Progenitor cell of endocrine pancreas (in vitro differentiated cells): ENCODE measurements at regions not wholly inside any gene's neighbourhood (a gene's known extent, or its start where the extent isn't known, plus 50 kb on each side); places are given as distances from the start of the nearest gene placed in this dataset.

Experiments used
- DNase-seq: peaks from one replicate; pipeline ENCODE4 v3.0.0; 2021; ENCODE audit warnings: low spot score; ENCODE audit not compliant: unreplicated experiment
- H3K27ac Mint-ChIP-seq: 2 replicates; pipeline ENCODE4 v1.8.0; 2021; ENCODE audit warnings: mild to moderate bottlenecking, moderate library complexity, mixed read lengths
- H3K27me3 Mint-ChIP-seq: 2 replicates; pipeline ENCODE4 v1.8.0; 2021; ENCODE audit warnings: mixed read lengths
- H3K36me3 Mint-ChIP-seq: 2 replicates; pipeline ENCODE4 v1.8.0; 2022; ENCODE audit warnings: mixed read lengths; ENCODE audit not compliant: insufficient read depth
- H3K4me1 Mint-ChIP-seq: 2 replicates; pipeline ENCODE4 v1.8.0; 2021; ENCODE audit warnings: low read depth, mixed read lengths
- H3K4me3 Mint-ChIP-seq: 2 replicates; pipeline ENCODE4 v1.8.0; 2021; ENCODE audit warnings: low read depth, mild to moderate bottlenecking, moderate library complexity, mixed read lengths
- H3K9me3 Mint-ChIP-seq: 2 replicates; pipeline ENCODE4 v1.8.0; 2021; ENCODE audit warnings: low read depth, mixed read lengths
- TF ChIP-seq, protein P1 (sequence below): fragments of 200-600 bp; sonication (generic); IDR thresholded peaks from one replicate; pipeline ENCODE4 v1.5.0; 2021; ENCODE audit warnings: antibody characterized with exemption, mild to moderate bottlenecking; ENCODE audit not compliant: unreplicated experiment

DNA sequence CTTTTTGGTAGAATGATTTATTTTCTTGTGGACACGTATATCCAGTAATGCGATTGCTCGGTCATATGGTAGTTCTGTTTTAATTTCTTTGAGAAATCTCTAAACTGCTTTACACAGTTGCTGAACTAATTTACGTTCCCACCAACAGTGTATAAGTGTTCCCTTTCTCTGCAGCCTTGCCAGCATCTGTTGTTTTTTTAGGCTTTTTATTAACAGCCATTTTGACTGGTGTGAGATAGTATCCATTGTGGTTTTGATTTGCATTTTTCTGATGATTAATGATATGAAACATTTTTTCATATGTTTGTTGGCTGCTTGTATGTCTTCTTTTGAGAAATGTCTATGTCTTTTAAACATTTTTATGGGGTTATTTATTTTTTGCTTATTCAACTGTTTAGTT is 196.7 kb downstream of the MOXD1 start:
- H3K4me3 Mint-ChIP-seq, result no peak overlapping the region
- H3K27me3 Mint-ChIP-seq, result no peaks in the 10 kb centered on the region
- no peaks in the 10 kb centered on the region for H3K36me3 Mint-ChIP-seq
- no peak overlapping the region for H3K27ac Mint-ChIP-seq
- no peaks in the 10 kb centered on the region for H3K9me3 Mint-ChIP-seq
- H3K4me1 Mint-ChIP-seq, result no peaks in the 10 kb centered on the region
- TF ChIP-seq, protein P1, sequence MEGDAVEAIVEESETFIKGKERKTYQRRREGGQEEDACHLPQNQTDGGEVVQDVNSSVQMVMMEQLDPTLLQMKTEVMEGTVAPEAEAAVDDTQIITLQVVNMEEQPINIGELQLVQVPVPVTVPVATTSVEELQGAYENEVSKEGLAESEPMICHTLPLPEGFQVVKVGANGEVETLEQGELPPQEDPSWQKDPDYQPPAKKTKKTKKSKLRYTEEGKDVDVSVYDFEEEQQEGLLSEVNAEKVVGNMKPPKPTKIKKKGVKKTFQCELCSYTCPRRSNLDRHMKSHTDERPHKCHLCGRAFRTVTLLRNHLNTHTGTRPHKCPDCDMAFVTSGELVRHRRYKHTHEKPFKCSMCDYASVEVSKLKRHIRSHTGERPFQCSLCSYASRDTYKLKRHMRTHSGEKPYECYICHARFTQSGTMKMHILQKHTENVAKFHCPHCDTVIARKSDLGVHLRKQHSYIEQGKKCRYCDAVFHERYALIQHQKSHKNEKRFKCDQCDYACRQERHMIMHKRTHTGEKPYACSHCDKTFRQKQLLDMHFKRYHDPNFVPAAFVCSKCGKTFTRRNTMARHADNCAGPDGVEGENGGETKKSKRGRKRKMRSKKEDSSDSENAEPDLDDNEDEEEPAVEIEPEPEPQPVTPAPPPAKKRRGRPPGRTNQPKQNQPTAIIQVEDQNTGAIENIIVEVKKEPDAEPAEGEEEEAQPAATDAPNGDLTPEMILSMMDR, result no peak
- DNase-seq, result no peak

DNA sequence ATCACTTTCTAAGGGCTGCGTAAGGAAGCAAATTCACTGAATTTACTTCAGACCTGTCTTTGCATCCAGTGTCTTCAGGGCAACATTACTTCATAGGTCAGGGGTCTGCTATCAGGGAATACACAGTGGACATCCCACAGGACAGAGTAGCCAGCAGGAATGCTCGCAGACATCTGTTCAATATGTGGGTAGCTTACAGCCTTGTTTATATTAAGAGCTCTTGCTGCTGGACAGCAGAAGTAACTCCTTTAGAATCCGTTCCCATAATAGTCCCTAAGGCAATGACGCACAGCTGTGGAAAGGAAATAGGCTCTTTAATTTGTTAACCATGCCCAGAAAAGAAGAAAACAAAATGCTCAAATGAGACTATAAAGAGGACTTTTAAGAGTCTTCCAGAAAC is 198.7 kb downstream of the MOXD1 start:
- Mint-ChIP-seq H3K27me3 (no peaks in the 10 kb centered on the region), H3K4me3 (no peak overlapping the region), H3K36me3 (no peaks in the 10 kb centered on the region), H3K9me3 (no peaks in the 10 kb centered on the region), H3K4me1 (no peaks in the 10 kb centered on the region), H3K27ac (no peak overlapping the region)
- TF ChIP-seq, protein P1, result no peak
- no peak for DNase-seq

DNA sequence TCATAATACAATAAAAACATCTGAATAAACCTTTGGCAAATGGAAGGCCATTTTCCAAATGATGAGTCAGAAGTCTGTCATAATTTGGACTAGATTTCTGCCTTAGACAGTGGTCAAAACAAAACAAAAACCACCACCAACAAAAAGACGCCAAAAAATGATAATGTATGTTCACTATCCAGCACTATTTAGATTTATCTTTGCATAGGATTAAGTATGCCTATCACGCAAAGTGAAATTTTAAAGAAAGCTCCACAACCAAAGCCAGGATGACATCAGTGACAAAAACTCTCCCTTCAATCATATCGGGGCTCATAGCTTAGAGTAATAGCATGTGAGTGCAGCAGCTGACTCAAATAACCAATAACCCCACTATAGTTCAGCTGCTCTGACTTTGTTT is 201.9 kb downstream of the MOXD1 start:
- Mint-ChIP-seq H3K36me3 (no peaks in the 10 kb centered on the region), H3K4me1 (no peaks in the 10 kb centered on the region), H3K27me3 (no peaks in the 10 kb centered on the region), H3K27ac (no peak overlapping the region), H3K4me3 (no peak overlapping the region), H3K9me3 (peaks cover 3% of the 10 kb centered on the region)
- TF ChIP-seq, protein P1, result no peak
- DNase-seq, result no peak

DNA sequence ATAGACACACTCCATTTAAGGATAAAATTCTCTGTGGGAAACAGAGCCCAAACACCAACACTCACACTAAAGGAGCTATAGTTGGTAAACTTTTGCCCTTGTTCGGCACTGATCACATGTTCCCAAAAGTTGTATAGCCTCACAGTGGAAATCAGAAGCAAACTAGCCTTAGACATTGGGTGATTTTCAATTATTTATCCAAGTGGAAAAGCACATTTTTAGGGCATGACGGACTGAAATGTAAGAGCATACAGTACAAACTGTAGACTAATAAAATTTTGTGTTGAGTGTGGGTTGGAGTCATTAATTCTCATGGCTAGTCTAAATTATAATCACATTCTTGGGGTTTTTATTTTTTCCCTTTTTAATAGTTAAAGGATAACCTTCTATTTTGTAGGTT is 202.4 kb downstream of the MOXD1 start:
- Mint-ChIP-seq H3K4me1 (no peaks in the 10 kb centered on the region), H3K36me3 (no peaks in the 10 kb centered on the region), H3K27me3 (no peaks in the 10 kb centered on the region), H3K4me3 (no peak overlapping the region), H3K27ac (no peak overlapping the region), H3K9me3 (peaks cover 3% of the 10 kb centered on the region)
- TF ChIP-seq, protein P1, result no peak
- no peak for DNase-seq

DNA sequence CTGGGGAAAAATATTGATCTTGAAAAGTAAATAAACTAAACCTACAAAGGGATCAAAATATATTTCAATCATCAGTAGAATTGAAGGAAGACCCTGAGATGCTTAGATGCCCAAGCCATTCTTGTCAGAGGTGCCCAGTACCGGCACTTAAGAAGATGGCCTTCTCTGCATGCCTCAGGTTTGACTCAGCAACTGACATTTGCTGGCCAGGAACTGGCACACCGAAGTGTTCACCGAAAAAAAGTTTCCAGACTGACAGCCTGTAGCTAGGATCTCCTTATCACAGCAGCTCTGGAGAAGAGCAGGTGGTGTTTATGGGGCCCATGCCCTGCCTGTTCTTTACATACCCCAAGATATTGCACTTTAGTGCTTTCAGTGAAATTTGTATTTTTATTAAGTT is 203.2 kb downstream of the MOXD1 start:
- no peaks in the 10 kb centered on the region for H3K4me1 Mint-ChIP-seq
- TF ChIP-seq, protein P1, result no peak
- peaks cover 3% of the 10 kb centered on the region for H3K9me3 Mint-ChIP-seq

More for the DNA sequence above, 203.2 kb downstream of the MOXD1 start:
- no peak overlapping the region for H3K4me3 Mint-ChIP-seq
- no peaks in the 10 kb centered on the region for H3K27me3 Mint-ChIP-seq
- H3K27ac Mint-ChIP-seq, result no peak overlapping the region
- no peak for DNase-seq
- no peaks in the 10 kb centered on the region for H3K36me3 Mint-ChIP-seq
